HEK293T (cell line): ENCODE measurements at regions not wholly inside any gene's neighbourhood (a gene's known extent, or its start where the extent isn't known, plus 50 kb on each side); places are given as distances from the start of the nearest gene placed in this dataset.

ENCODE experiments used
- ARNT ChIP-seq: fragments of 450-650 bp; IDR thresholded peaks from 2 replicates; pipeline ENCODE4 v1.6.1; 2017; ENCODE audit warnings: mild to moderate bottlenecking
- BHLHE40 ChIP-seq: fragments of 450-650 bp; IDR thresholded peaks from 2 replicates; pipeline ENCODE4 v1.6.1; 2016; ENCODE audit warnings: mild to moderate bottlenecking, moderate library complexity, borderline replicate concordance
- CTBP1 ChIP-seq: fragments of 450-650 bp; IDR thresholded peaks from 2 replicates; pipeline ENCODE4 v1.6.1; 2016; ENCODE audit warnings: borderline replicate concordance
- ELF4 ChIP-seq: fragments of 450-650 bp; IDR thresholded peaks from 2 replicates; pipeline ENCODE4 v1.6.1; 2017; ENCODE audit warnings: antibody characterized with exemption
- FOXA1 ChIP-seq: fragments of 450-650 bp; IDR thresholded peaks from 2 replicates; pipeline ENCODE4 v1.6.1; 2016; ENCODE audit warnings: mild to moderate bottlenecking
- FOXK2 ChIP-seq: fragments of 450-650 bp; IDR thresholded peaks from 2 replicates; pipeline ENCODE4 v1.6.1; 2016; ENCODE audit warnings: mild to moderate bottlenecking
- FOXM1 ChIP-seq: fragments of 450-650 bp; IDR thresholded peaks from 2 replicates; pipeline ENCODE4 v1.6.1; 2017; ENCODE audit warnings: mild to moderate bottlenecking, borderline replicate concordance
- HDGF ChIP-seq: fragments of 450-650 bp; IDR thresholded peaks from 2 replicates; pipeline ENCODE4 v1.6.1; 2017; ENCODE audit warnings: antibody characterized with exemption, borderline replicate concordance
- LEF1 ChIP-seq: fragments of 450-650 bp; IDR thresholded peaks from 2 replicates; pipeline ENCODE4 v1.6.1; 2017; ENCODE audit warnings: mild to moderate bottlenecking, borderline replicate concordance
- NFRKB ChIP-seq: fragments of 450-650 bp; IDR thresholded peaks from 2 replicates; pipeline ENCODE4 v1.6.1; 2016; ENCODE audit warnings: mild to moderate bottlenecking, moderate library complexity
- SP1 ChIP-seq: fragments of 450-650 bp; IDR thresholded peaks from 2 replicates; pipeline ENCODE4 v1.6.1; 2017
- SUZ12 ChIP-seq: fragments of 450-650 bp; IDR thresholded peaks from 2 replicates; pipeline ENCODE4 v1.6.1; 2016; ENCODE audit warnings: mild to moderate bottlenecking
- TARDBP ChIP-seq: fragments of 450-650 bp; IDR thresholded peaks from 2 replicates; pipeline ENCODE4 v1.6.1; 2016
- ZNF384 ChIP-seq: fragments of 450-650 bp; IDR thresholded peaks from 2 replicates; pipeline ENCODE4 v1.6.1; 2016

DNA sequence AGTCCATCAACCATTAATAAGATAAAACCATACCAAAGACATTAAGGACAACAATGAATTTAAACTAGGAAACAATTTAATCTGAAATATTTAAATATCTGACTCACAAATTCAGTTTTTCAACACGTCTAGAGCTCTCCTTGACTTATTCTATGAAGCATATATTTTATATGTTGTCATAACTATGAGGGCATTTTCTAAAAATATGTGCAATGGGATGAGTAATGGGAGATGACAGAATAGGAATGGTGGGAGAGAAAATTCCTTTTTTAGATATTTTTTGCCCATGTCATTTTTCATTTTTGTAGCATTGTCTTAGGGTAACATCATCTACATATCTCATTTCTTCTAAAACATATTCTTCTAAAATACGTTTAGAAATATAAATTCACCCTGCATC is 79.2 kb upstream of the CDH2 start:
- TF ChIP-seq TARDBP (no peak), NFRKB (no peak), FOXK2 (no peak), BHLHE40 (no peak), FOXM1 (no peak), HDGF (no peak), FOXA1 (no peak), ELF4 (no peak), SP1 (no peak), CTBP1 (no peak), ARNT (no peak), ZNF384 (no peak), LEF1 (no peak), SUZ12 (no peak)
